Prostate gland (tissue), 2 donors: ENCODE measurements at regions not wholly inside any gene's neighbourhood (a gene's known extent, or its start where the extent isn't known, plus 50 kb on each side); places are given as distances from the start of the nearest gene placed in this dataset.

Source experiments
- DNase-seq: peaks from one replicate; pipeline ENCODE4 v3.0.0-alpha.2; 2019; ENCODE audit warnings: low spot score
- H3K27ac ChIP-seq, 2 donors: fragments of 200-600 bp; sonication (generic); 2 replicates each; pipeline ENCODE4 v1.5.1; 2017 to 2019
- H3K27me3 ChIP-seq: fragments of 200-600 bp; sonication (generic); replicated peaks from 2 replicates; pipeline ENCODE4 v1.5.1; 2019; ENCODE audit not compliant: insufficient read depth
- H3K36me3 ChIP-seq, 2 donors: fragments of 200-600 bp; sonication (generic); 1 replicate in 1 of 2; 2 replicates in 1 of 2; pipeline versions ENCODE4 v1.5.1 to v1.8.1; 2017 to 2019
- H3K4me1 ChIP-seq: fragments of 200-600 bp; sonication (generic); replicated peaks from 2 replicates; pipeline ENCODE4 v1.5.1; 2019
- H3K4me3 ChIP-seq, 2 donors: fragments of 200-600 bp; sonication (generic); 2 replicates each; pipeline ENCODE4 v1.5.1; 2017 to 2019
- H3K9me3 ChIP-seq: fragments of 200-600 bp; sonication (generic); 2 replicates; pipeline ENCODE4 v1.5.1; 2017
- CTCF ChIP-seq, 4 experiments: fragments of 200-600 bp in 2 of 4; fragments of 450-650 bp in 2 of 4; sonication (generic) in 2 of 4; IDR thresholded peaks; 1 replicate in 3 of 4; 2 replicates in 1 of 4; pipeline ENCODE4 v1.5.1; 2016 to 2019; ENCODE audit warnings: antibody characterized with exemption in 4 of 4, mild to moderate bottlenecking in 2 of 4, moderate library complexity in 2 of 4
- POLR2A ChIP-seq: fragments of 450-650 bp; IDR thresholded peaks from one replicate; pipeline ENCODE4 v1.6.1; 2016; ENCODE audit warnings: antibody characterized with exemption, mild to moderate bottlenecking
- POLR2AphosphoS5 ChIP-seq: sonication (generic); formaldehyde crosslinking; IDR thresholded peaks from one replicate; pipeline ENCODE4 v1.6.1; 2017; ENCODE audit warnings: antibody characterized with exemption
- WGBS: methylation state at CpG from one replicate; pipeline ENCODE4 v1.1.5; 2018; 5-methylcytosine and 5-hydroxymethylcytosine counted together
- intact Hi-C: fragments of 100-400 bp; cut with DNase I; formaldehyde crosslinking; loops from one replicate; pipeline ENCODE4 v1.14.2; 2022

- 99% methylated on average over 3 of the region's 3 CpGs for WGBS
- Histone ChIP-seq H3K27me3 (no peaks in the 10 kb centered on the region), H3K4me1 (peaks cover 17% of the 10 kb centered on the region), H3K9me3 (no peaks in the 10 kb centered on the region), H3K27ac (no peak overlapping the region), H3K36me3 (no peaks in the 10 kb centered on the region), H3K4me3 (no peak overlapping the region)
- intact Hi-C loops, result no loop called here
- no peak for TF ChIP-seq POLR2A
- no peak for TF ChIP-seq POLR2AphosphoS5
- TF ChIP-seq CTCF (IDR thresholded peaks at IDR 0.05), result no peak
- DNase-seq, result no peak
These were observed 87.4 kb upstream of the RBMS1 start for GRCh38 chr2:160581035-160581434.

GRCh38 chr2:160581448-160581847 is 87.8 kb upstream of the RBMS1 start:
- TF ChIP-seq POLR2A (no peak), CTCF (IDR thresholded peaks at IDR 0.05) (no peak), POLR2AphosphoS5 (no peak)
- Histone ChIP-seq H3K27me3 (no peaks in the 10 kb centered on the region), H3K27ac (no peak overlapping the region), H3K4me1 (peaks cover 17% of the 10 kb centered on the region), H3K4me3 (no peak overlapping the region), H3K9me3 (no peaks in the 10 kb centered on the region), H3K36me3 (no peaks in the 10 kb centered on the region)
- intact Hi-C loops, result no loop called here
- 87% methylated on average over 5 of the region's 5 CpGs for WGBS
- DNase-seq, result no peak

- Histone ChIP-seq H3K27me3 (no peaks in the 10 kb centered on the region), H3K36me3 (no peaks in the 10 kb centered on the region), H3K27ac (no peak overlapping the region), H3K4me1 (peaks cover 17% of the 10 kb centered on the region), H3K4me3 (no peak overlapping the region), H3K9me3 (no peaks in the 10 kb centered on the region)
- TF ChIP-seq POLR2AphosphoS5 (no peak), CTCF (IDR thresholded peaks at IDR 0.05) (no peak)
- DNase-seq, result no peak
- intact Hi-C loops, result no loop called here
- 60% methylated on average over 2 of the region's 2 CpGs for WGBS
These were observed 88.5 kb upstream of the RBMS1 start for GRCh38 chr2:160582081-160582480.

GRCh38 chr2:160582490-160583145 is 89.0 kb upstream of the RBMS1 start:
- WGBS, result 14% methylated on average over 3 of the region's 3 CpGs
- Histone ChIP-seq H3K36me3 (no peaks in the 10 kb centered on the region), H3K9me3 (no peaks in the 10 kb centered on the region), H3K27me3 (no peaks in the 10 kb centered on the region), H3K4me3 (no peak overlapping the region), H3K4me1 (peaks cover 17% of the 10 kb centered on the region), H3K27ac (peak overlapping the region in 1 of 2 donors; percentile 6)
- TF ChIP-seq CTCF (IDR thresholded peaks at IDR 0.05), result peak in 1 of 4 experiments; percentile 13
- TF ChIP-seq POLR2A, result no peak
- peak; percentile 17 for DNase-seq
- intact Hi-C loops, result no loop called here

- H3K9me3 ChIP-seq, result no peaks in the 10 kb centered on the region
- peaks cover 17% of the 10 kb centered on the region for H3K4me1 ChIP-seq
- intact Hi-C loops, result no loop called here
- WGBS, result 6% methylated on average over 1 of the region's 1 CpG
- H3K36me3 ChIP-seq, result no peaks in the 10 kb centered on the region
- H3K27ac ChIP-seq, result peak overlapping the region in 1 of 2 donors; percentile 6
- no peak overlapping the region for H3K4me3 ChIP-seq
- TF ChIP-seq CTCF (IDR thresholded peaks at IDR 0.05), result peak in 1 of 4 experiments; percentile 0
- no peak for TF ChIP-seq POLR2A
- TF ChIP-seq POLR2AphosphoS5, result peak; percentile 46
- no peaks in the 10 kb centered on the region for H3K27me3 ChIP-seq
- peak; percentile 11 for DNase-seq
These were observed 89.5 kb upstream of the RBMS1 start for GRCh38 chr2:160583146-160583535.
